SK-N-MC (cell line): ENCODE measurements at regions not wholly inside any gene's neighbourhood (a gene's known extent, or its start where the extent isn't known, plus 50 kb on each side); places are given as distances from the start of the nearest gene placed in this dataset.

Experiments used
- DNase-seq: peaks from one replicate; pipeline ENCODE4 v3.0.0-alpha.2; 2011; ENCODE audit warnings: low read depth, low spot score
- H3K27ac ChIP-seq: fragments of 200-600 bp; sonication (generic); 2 replicates; pipeline ENCODE4 v1.5.1; 2016; ENCODE audit warnings: mixed run types
- H3K36me3 ChIP-seq: fragments of 200-600 bp; sonication (generic); 2 replicates; pipeline ENCODE4 v1.6.1; 2017; ENCODE audit warnings: antibody characterized with exemption, low read length, mixed read lengths; ENCODE audit not compliant: insufficient read depth
- H3K4me3 ChIP-seq: fragments of 200-600 bp; sonication (generic); 2 replicates; pipeline ENCODE4 v1.5.1; 2016
- H3K9ac ChIP-seq: fragments of 200-600 bp; sonication (generic); 2 replicates; pipeline ENCODE4 v1.8.0; 2017; ENCODE audit warnings: mixed run types, mixed read lengths; ENCODE audit not compliant: insufficient read length
- H3K9me3 ChIP-seq: fragments of 200-600 bp; sonication (generic); 2 replicates; pipeline ENCODE4 v1.6.1; 2017; ENCODE audit warnings: low read depth, mild to moderate bottlenecking, antibody characterized with exemption, low read length, moderate library complexity, mixed read lengths
- EZH2 ChIP-seq: fragments of 200-600 bp; sonication (generic); IDR thresholded peaks from one replicate; pipeline ENCODE4 v1.6.1; 2017; ENCODE audit warnings: antibody characterized with exemption
- FOXP2 ChIP-seq: optimal IDR thresholded peaks from 2 replicates; pipeline ENCODE3; 2011; ENCODE audit warnings: mild to moderate bottlenecking, moderate library complexity; ENCODE audit not compliant: insufficient read depth; ENCODE audit errors: extremely low read length, control extremely low read depth
- POLR2AphosphoS5 ChIP-seq: IDR thresholded peaks from 2 replicates; pipeline ENCODE4 v1.6.1; 2012; ENCODE audit warnings: mild to moderate bottlenecking, low read depth, low read length, borderline replicate concordance

DNA sequence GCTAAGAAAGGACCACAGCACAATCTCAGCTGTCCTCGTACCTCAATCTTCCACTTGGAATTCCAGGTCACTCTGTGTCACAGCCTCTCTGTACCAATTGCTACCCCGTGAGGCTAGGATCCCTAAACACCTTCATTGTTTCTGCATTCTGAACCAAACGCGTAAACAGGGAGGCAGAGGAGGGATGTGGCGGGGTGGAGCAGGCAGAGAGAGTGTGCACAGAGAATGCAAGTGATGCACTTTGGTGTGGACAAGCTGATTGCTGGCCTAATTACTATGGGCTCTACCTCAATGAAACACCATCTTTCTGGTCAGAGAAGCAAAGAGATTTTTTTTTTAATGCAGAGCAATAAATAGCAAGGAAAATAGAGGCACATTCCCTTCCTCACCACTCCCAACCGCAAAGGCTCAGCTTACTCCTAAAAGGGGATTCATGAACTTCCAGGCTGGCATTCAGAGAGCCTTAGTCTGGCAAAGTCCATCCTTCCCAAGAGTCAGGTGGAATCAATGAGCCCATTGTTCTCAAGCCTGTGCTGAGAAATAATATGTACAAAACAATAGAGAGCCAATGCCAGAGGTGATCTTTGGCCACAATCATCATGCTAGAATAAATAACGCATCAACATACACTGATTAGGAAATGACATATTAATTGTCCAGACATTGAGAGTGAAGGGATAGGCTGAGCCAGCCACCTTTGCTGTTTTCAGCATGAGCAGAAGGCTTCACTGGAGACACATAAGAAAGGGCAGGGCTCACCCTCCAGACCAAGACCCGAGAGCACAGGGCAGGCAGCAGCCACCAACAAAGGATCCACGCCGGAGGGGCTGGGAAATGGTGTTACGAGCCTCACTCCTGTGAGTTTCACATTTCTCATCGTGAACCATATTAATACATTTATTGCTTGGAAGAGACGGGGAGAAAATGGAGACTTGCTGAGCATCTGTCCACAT lies 278.8 kb downstream of the ENC1 start:
- TF ChIP-seq FOXP2 (no peak), EZH2 (no peak), POLR2AphosphoS5 (no peak)
- H3K9me3 ChIP-seq = no peaks in the 10 kb centered on the region
- DNase-seq = no peak
- H3K27ac ChIP-seq = no peak overlapping the region
- H3K4me3 ChIP-seq = no peak overlapping the region
- H3K36me3 ChIP-seq = no peaks in the 10 kb centered on the region
- H3K9ac ChIP-seq = no peak overlapping the region

DNA sequence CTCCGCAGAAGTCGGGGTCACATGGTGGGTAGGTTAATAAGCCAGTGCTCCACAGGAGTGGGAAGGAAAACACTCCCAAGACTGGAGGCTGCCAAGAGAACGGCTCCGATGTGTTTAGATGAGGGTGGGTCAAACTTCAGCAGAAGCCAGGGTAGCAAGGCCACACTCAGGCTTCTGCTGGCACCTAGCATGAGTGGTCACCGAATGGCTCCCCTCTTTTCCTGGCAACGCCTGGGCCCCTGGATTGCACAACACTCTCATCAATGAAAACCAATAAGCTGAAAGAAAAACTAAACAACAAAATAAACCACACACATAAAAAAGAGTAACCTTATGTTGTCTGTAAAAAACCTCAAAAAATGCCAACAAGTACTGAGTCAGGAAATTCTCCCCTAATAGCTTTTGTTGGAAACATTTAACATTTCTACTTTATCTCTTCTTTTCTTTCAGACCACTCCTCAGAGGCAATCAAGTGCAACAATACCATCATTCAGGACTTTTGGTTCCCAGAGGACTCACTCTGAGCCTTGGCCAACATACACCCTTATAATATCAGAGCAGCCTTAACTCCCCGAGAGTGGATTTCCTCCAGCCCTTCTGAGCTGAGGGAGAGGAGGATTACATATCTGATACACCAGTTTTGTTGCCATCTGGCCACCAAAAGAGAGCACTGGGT lies 279.9 kb downstream of the ENC1 start:
- DNase-seq = no peak
- TF ChIP-seq POLR2AphosphoS5 (no peak), FOXP2 (no peak), EZH2 (no peak)

DNA sequence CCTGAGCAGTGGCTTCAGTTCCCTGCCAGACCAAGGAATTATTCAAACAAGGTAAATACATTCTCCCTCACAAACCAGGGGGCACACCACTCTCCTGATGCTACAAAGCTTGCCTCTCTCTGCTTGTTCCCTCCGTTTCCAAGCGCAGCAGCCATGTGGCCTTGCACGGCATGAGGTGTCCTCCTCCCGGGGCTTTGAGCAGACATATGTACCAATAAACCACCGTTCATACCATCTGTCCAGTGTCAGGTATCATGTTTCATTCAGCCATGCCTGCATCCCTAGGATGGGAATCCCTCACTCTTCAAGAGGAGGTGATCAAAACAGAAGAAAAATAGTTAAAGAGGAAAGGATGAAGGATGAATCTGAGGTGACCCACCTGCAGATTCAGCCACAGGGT lies 282.7 kb downstream of the ENC1 start:
- Histone ChIP-seq H3K9ac (no peak overlapping the region), H3K36me3 (no peaks in the 10 kb centered on the region), H3K9me3 (no peaks in the 10 kb centered on the region), H3K27ac (no peak overlapping the region), H3K4me3 (no peak overlapping the region)
- DNase-seq = no peak
- TF ChIP-seq EZH2 (no peak), POLR2AphosphoS5 (no peak), FOXP2 (no peak)

More for the DNA sequence above, 279.9 kb downstream of the ENC1 start:
- H3K9ac ChIP-seq = no peak overlapping the region
- no peak overlapping the region for H3K4me3 ChIP-seq
- no peak overlapping the region for H3K27ac ChIP-seq
- no peaks in the 10 kb centered on the region for H3K9me3 ChIP-seq
- H3K36me3 ChIP-seq = no peaks in the 10 kb centered on the region

DNA sequence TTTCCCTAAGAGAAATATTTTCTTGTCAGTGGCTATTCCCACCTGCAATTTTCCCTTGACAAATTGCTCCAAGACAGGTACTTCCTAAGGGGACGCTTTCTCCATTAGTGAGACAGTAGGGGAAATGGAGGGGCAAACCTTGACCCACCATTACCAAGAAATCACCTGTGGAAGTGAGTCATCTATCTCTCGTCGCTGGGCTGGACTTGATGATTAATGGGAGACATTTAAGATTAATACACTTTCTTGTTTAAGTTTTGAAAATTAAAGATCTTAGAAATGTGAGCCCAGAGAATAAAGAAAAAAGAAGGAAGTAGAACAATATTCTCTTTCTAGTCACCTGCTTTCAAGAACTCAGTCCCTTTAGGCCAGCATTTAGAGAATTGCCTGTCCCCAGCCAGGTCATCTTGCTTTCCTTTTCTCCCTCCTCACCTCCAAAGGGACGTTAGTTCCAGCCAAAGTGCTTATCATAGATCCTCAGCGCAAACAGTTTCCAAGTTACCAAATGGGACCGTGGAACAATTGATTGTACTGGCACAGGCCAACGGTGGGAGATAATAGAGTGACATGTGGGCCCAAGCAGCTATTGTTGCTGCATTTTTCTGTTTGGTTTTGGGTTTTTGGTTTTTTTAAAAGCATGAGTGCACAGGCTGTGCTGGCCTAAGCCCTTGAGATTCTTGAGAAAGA lies 284.4 kb downstream of the ENC1 start:
- no peaks in the 10 kb centered on the region for H3K9me3 ChIP-seq
- no peak for DNase-seq
- no peak overlapping the region for H3K4me3 ChIP-seq
- no peaks in the 10 kb centered on the region for H3K36me3 ChIP-seq
- TF ChIP-seq POLR2AphosphoS5 (no peak), EZH2 (no peak), FOXP2 (no peak)
- no peak overlapping the region for H3K27ac ChIP-seq
- no peak overlapping the region for H3K9ac ChIP-seq

DNA sequence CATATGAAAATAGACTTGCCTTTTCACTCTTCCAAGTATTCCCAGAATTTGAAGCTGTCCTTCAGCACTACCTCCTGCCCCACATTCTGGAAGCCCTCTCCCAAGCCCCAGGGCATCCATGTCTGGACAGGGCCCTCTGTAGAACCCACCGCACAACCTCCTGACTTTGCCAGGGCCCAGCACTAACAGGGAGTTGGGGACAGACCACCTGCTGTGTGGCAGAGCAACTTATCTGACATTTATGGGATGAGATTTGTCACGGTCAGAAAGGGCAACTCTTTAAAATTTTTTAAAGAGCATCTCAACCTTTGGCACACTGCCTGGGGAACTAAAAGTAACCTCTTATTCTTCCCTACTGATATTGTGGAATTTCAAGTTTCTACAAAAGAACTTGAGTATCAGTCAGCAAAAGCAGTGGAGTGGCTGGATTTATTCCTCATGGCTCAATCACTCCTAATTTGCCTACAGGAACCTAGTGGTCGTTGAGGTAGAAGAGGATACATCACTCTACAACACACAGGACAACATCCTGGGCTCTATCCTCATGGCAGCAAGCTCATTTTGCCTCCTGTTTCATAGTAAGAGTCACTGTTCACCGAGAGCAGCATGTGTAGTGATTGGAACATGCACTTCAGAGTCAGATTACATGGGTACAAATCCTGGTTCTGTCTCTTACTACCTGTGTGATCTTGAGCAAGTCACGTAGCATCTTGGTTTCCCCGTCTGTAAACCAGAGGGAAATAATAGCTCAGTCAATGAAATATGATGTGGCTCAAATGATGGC lies 285.3 kb downstream of the ENC1 start:
- Histone ChIP-seq H3K36me3 (no peaks in the 10 kb centered on the region), H3K9ac (no peak overlapping the region), H3K9me3 (no peaks in the 10 kb centered on the region), H3K4me3 (no peak overlapping the region), H3K27ac (no peak overlapping the region)
- no peak for TF ChIP-seq POLR2AphosphoS5
- no peak for TF ChIP-seq FOXP2
- no peak for TF ChIP-seq EZH2
- no peak for DNase-seq

DNA sequence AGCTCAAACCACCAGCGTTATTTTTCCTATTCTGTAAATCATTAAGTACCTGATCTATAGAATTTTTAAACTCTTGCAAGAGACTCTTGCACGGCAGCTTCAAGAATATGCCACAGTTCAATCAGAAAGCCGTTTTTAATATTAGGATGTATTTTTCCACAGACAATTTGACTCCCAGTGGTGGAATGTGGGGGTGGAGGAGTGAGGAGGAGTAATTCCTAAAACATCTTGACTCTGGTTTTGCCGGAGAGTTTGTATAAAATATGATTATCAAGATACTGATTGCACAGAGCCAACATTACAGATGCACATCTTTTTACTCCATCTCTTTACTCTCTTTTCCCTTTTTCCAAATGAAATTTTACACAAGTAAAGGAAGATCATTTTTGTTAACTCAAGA lies 288.3 kb downstream of the ENC1 start:
- H3K27ac ChIP-seq = no peak overlapping the region
- H3K36me3 ChIP-seq = no peaks in the 10 kb centered on the region
- no peaks in the 10 kb centered on the region for H3K9me3 ChIP-seq
- TF ChIP-seq EZH2 (no peak), FOXP2 (no peak), POLR2AphosphoS5 (no peak)
- no peak overlapping the region for H3K4me3 ChIP-seq
- no peak overlapping the region for H3K9ac ChIP-seq
- no peak for DNase-seq

DNA sequence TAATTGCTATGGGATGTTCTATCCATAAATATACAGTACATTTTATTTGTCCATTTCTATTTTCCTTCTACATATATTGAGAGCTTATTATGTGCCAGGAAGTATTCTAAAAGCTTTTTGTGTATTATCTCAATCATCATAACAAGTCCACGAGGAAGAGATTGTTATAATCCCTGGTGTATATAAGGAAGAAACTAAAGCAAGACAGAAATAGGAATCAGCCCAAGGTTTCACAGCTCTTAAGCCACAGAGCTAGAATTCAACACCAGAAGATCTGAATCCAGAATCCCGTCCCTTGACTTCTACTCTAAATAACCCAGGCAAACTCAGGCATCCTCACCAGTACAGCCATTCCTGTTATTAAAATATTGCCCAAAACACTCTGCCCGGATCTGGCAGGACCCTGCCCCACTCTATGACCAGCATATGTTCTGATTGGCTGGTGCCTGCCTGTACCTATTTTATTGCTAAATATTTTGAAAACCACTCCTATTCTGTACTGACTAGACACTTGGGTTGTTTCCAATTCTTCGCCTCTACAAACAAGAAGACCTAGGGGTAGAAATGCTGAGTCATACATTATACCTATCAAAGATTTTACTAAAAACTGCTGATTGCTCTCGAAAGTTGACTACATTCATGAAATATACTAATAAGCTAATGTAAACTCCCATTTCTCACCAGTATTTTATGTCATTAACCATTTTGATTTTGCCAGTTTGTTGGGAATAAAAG lies 297.4 kb downstream of the ENC1 start:
- no peak overlapping the region for H3K4me3 ChIP-seq
- no peak overlapping the region for H3K27ac ChIP-seq
- H3K9me3 ChIP-seq = no peaks in the 10 kb centered on the region
- no peaks in the 10 kb centered on the region for H3K36me3 ChIP-seq
- no peak overlapping the region for H3K9ac ChIP-seq
- TF ChIP-seq POLR2AphosphoS5 (no peak), EZH2 (no peak), FOXP2 (no peak)
- no peak for DNase-seq
